Effector CD4-positive, alpha-beta T cell (primary cell): ENCODE measurements at regions not wholly inside any gene's neighbourhood (a gene's known extent, or its start where the extent isn't known, plus 50 kb on each side); places are given as distances from the start of the nearest gene placed in this dataset.

ENCODE experiments used
- DNase-seq: peaks from one replicate; pipeline ENCODE4 v3.0.0-alpha.2; 2020

DNA sequence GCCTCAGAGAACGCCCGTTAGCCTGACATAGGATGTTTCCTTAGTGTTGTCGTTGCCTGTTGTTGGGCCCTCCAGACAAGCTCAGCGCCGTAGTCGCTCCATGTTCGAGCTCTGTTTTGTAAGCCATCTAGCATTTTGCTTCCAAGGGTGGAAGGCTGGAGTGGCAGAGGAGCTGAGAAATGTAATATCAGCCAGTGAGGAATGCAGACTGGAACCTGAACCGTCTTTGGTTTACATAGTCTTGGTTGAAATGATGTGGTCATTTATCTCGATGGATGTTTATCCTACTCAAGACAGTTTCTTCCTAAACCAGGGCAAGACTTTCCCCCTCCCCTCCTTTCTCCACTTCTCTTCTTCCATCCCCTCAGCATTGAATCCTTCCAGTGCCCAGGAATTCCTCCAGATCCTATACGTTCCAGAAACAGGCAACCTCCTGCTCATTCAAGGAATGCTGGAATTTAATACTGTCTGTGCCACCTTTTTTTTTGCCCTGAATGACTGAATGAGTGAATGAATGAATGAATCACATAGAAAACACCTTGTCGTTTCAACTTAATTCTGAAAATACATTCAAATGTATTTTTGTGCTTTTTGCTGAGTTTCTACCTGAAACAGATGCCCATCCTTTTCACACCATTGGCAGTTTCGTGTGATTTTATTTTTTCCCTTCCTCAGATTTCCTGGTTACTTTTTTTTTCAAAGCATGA lies 109.5 kb upstream of the MBNL2 start:
- DNase-seq: no peak

DNA sequence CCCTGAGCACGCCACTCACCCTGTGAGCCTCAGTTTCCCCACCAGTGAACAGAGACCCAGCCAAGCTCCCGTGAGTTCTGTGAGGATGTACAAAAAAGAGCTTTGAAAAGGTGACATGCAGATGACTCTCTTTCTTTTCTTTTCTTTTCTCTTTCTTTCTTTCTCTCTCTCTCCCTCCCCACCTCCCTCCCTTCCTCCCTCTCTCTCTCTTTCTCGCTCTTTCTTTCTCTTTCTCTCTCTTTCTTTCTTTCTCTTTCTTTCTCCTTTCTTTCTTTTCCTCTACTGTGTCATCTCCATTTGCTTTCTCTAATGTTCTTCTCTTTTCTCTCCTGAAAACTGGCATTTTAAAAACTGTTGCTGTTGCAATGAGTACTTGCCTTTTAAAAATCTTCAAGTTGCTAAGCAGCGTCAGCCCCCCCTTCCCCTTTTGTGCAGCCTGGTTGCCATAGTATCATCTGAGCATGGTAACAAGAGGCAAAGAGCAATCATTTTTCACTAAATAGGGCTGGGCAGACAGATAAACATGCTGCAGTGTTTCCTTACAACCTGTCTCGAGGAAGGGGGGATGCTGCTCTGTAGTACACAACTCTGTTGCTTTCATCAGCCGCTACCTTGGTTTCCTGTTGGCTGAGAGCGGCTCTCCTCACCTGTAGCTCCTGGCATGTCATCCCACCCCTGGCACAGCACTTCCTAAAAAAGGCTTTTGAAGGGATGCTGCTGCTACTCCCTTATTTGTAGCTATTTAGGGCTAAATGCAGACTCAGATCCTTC lies 108.7 kb upstream of the MBNL2 start:
- no peak for DNase-seq

DNA sequence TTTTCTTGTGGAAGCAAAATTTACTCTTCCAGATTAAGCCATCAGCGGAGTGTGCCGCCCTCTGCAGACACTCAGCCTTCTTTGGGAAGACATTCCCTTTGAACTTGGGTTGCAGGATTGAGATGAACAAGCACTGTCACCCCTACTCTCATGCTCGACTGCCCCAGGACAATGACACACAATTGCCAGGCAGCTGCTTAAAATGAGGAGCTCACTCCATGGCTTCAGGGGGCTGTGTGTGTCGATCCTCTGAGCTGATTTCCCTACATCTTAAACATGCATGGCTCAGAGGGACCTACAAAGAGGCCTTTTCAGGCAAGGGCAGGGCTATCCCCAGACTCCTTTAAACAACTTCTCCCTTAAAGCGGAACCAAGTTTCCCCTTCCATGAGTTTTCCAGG lies 107.5 kb upstream of the MBNL2 start:
- DNase-seq: no peak

DNA sequence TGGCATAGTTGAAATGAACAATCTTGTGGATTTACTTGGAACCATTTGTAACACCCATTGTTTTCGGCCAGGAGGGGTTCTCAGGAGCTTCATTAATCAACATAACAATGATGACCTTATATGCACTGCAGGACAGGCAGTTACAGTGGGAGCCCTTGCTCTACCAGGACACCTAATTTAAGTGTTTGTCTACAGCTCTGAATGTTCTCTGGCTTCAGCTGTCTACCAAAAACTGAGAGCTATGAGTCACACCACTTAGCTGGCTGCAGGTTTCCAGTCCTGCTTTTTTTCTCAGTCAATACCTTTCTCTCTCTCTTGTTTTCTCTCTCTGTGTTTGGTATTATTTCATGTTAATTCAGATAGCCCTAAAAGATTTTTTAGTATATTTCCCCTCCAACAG lies 105.4 kb upstream of the MBNL2 start:
- no peak for DNase-seq

DNA sequence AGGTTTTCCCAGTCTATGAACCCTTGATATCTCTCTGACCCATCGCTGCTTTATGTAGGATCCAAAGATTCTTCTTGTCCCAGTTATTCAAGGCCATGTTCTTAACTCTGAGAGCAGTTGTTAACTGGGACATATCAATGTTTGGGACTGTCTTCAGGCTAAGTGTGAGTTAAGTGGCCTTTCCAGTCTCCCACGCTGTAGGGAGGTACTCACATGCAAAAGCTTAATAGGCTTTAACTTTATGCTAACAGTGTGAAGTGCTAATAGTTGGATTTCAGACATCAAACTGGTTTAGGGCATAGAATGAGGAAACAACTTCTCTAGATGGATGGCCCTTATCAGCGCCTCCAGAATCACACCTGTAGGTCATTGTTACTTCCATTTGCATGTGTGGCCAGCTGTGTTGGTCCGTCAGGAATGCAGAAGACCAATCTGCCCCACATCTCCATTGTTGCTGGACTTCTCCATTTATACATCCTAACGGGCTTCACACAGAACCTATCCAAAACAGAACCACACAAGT lies 104.7 kb upstream of the MBNL2 start:
- no peak for DNase-seq

DNA sequence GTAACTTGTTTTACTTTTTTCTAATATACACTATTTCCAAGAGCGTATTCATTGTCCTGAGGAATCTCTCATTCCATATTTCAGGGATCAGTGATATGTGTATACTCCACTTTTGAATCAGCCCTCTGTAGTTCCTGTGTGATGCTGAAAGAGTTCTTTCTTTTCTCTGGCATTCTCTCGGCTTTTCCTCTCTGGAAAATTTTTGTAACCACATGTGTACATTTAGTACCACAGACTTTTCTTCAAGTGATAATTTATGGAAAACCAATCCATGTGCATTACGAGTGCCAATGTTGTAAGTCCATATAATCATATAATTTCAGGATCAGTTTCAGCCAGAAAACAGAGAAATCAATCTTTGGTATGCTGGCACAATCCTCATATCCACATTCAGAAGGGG lies 102.2 kb upstream of the MBNL2 start:
- no peak for DNase-seq

DNA sequence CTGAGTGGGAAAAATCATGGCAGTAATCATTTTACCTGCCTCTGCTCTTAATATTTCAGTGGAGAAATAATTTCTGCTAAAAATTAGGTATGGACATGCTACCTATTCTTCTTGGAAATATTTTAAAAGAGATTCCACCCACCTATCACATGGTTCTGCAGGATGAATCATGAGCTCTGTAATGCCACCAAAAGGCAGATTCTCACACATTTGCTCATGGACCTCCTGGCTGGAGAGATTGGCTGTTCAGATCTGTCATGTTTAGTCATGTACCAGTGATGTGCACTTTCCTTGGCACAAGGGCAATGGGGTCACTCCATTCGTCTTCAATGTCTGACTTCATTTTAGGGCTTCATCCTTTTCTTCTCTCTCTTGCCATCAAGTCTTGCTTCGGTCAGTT lies 101.8 kb upstream of the MBNL2 start:
- no peak for DNase-seq

DNA sequence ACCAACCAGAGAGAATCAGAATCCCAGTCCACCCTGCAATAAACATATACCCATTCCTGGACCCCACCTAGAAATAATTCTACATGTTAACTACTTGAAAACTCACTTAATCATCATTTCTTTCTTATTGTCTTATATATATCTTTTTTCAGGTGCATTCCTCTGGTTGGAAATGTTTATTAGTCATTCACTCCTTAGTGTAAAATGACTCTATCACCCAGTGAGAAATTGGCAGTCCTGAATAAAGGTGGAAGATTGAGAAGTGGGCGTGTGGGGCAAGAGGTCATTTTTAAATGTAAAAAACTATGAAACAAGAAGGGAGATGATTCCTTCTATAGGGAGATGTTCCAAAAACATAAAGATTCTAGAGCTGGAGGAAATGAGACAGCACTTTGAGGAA lies 101.2 kb upstream of the MBNL2 start:
- no peak for DNase-seq

DNA sequence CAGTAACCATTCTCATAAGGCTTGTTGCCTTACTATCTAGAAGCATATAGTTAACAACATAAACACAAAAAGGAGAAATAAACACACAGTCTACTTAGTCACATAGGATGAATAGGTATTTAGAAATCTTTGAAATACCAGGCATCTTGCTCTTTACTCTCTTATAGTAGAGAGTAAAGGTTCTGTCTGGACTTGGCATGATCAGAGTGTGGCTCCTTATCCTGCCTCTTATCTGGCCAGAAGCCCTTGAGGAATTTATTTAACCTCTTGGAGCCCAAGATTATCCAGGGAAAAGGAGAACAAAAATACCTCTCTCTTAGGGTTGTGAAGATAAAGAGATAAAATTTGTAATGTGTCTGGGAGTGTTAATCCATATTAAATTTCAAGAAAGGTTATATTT lies 100.2 kb upstream of the MBNL2 start:
- no peak for DNase-seq

DNA sequence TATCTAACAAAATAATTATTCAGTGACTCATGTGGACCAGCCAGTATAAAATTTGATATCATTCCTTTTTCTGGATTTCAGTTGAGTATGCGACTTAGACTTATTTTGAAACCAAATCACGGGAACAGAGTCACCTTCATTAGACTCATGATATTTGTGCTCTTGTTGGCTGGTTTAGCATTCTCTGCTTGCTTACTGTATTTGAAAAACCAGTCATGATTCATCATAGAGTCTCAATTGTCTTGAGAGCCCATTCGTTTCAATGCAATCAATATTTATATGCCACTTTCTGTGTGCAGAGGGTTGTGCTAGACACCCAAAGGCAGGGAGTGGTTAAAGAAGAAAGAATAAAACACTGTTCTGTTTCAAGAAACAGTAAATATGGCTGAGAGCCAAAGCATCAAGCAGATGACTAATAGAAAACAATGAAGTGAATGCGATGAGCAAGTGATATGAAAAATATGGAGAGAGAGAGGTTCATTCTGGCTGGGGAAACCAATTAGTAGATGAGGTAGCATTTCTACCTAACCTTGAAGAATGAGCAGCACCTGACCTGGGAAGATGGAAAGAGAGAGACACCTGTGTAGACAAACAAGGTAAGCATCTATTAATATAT lies 99.6 kb upstream of the MBNL2 start:
- no peak for DNase-seq

DNA sequence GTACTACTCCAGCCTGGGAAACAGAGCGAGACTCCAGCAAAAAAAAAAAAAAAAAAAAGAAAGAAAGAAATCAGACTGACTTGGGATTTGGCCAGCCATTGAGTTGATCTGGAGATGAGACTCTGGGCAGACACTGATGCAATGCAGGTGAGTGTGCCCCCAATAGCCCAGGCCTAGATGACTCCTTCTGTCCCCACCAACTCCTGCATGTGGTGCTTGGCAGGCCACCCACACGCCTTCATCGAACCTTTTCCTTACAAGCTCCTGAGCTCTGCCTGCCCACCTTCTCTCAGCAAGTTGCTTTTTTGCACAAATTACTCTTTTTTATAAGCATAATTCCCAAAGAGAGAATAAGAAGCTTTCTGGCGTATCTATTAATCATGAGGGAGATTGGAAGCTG lies 97.9 kb upstream of the MBNL2 start:
- no peak for DNase-seq

DNA sequence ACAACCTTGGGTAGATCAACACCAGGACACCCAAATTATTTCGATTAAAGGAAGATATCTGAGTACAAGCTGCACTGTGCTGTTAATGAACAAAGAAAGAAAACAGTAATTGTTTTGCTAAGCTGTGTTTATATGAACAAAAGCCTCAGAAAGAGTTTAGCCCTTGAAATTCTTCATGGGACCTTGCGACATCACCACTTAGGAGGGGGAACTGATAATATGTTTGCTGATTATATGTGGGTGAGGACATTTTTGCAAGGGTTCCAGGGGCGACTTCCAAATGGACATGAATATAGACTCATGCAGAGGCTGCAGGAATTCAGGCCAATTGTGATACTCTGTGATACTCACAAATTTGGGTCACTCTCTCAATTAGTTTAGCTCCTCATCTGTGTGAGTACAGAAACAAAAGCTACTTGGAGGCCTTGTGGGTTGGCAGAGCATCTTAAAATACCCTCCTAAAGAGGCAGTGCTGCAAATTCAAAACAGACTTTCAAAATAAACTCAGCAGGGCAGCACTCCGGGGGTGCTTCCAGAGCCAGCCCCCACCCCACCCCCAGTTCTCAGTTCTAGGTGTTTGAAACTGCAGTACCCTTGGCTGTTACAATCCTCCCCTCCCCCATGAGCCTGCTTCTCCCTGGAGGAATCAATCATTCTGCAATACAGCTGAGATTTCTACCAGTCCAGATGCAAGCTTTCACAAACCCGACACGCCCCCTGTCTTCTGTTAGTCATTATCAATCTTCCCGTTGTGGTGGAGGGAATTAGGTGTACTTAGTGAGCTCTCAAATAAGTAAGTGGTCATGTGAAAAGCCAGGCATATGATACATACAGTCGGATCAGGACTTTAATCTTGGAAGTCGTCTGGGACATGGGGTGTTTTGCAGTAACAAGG lies 97.0 kb upstream of the MBNL2 start:
- DNase-seq: no peak

DNA sequence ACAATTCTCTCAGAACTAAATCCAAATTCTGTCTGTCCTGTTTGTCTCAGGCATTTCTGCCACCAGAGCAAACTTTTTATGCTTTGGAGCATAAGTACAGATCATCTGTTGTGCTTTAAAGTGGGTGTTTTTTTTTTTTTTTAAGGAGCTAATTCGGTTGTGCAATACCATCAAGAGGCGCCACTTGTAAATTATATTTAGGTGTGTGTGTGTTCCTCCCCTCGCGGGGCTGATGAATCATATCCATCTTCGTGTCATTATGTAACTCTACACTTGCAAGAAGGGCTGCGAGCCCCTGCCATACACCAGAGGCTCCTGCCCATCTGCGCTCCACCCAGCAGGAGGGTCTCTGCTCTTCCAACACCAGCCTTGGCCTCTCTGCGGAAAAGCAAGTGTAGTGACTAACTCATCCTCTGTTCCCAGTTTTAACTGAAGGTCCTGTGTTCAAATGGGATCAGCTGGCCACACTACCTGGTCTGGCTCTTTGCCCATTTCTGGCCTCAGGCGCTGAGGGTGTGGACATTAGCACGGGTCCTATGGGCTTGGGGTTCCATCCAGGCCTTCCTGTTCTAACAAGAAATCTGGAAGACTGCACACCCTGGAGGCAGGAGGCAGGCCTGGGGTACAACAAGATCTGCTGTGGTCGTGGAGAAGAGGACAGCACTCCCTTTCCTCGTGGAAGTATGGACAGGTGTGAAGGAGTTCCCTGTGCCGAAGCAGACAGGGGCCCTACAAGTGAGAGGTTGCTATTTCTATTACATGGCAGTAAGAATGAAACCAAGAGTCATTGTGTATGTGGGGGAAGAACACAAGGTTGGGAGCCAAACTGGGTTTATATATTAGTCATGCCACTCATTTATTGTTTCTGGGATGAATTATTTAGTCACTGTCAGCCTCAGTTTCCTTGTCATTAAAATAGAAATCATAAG lies 96.1 kb upstream of the MBNL2 start:
- no peak for DNase-seq

DNA sequence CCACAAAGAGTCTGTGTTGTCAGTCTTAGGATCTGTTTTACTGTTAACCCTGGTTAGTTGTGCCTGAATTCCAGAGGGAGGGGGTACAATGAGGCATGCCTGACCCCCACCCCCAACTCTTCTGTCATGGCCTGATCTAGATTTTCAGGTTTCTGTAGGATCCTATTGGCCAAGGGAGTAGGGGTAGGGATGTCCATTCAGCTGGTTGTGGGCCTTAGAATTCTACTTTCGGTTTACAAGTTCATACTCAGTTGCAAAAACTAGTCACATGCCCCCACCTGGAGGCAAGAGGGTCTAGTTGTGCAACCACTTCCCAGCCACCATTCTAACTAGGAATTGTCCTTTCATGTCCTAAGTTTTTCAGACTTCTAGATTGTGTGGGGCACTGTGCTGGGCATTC lies 94.3 kb upstream of the MBNL2 start:
- DNase-seq: no peak

DNA sequence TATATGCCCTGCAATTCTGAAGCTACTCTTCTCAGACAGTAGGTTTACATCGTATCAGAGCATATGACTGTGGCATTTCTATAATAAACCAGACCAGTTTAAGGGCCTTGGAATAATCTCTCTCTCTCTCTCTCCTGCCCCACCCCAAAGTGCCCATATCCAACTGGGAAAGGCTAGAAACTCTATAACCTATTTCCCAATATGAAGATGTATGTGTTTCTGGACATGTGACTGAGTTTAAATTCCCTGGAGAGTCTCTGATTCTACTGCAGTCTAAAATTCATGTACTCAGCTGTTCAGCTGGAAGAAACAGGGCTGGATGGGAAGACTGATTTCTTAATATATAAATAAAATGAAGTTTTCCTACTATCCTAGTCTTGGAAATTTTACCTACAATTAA lies 91.9 kb upstream of the MBNL2 start:
- no peak for DNase-seq

DNA sequence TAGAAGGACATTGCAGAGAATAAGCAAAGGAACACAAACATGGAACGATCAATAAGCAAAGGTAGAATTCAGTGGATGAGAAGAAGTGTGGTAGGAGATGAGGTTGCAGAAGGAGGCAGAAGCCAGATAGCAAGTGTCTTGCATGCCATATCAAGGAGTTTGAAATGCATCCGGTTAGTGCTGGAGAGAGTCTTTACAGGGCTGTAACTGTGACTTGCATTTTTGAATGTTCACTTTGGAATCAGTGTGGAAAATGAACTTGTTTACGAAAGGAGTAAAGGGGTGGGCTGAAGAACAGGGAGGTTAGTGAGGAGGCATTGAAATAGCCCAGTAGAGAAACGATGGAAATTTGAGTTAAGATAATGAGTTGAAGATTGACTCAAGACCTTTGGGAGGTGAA lies 90.7 kb upstream of the MBNL2 start:
- DNase-seq: no peak

DNA sequence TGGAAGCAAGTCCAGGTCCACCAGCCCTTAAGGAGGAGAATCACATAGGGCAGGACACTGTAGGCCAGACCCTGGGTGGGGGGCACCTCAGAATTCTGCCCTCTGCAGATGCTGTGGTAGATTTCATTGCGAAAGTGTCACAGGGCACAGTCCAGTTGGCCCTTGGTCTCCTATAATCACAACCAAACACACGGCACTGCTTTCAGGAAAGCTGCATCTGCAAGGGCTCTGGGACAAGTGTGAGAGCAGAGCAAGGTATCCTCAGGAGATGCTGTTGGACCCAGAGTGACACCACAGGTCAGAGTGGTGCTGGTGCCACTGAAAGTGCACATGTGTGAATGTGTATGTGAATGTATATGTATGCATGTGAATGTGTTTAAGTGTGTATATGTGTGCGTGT lies 88.6 kb upstream of the MBNL2 start:
- DNase-seq: no peak

DNA sequence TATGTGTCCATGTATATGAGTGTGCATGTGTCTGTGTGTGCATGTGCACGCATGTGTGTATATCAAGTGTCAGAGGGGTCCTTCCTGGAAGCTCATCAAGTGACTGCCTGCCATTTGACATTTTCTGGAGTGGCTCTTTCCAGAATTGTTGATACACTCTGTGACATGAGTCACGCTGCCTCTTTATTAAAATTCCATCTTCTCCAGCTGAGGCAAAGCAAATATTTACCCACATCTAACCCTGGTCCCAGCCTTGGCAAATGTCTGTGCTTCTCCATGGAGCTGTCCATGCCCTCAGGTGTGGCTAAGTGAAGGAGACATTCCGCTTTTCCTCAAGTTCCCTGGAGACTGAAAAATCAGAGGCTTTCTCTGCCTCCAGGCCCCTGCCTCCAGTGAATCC lies 88.2 kb upstream of the MBNL2 start:
- no peak for DNase-seq

DNA sequence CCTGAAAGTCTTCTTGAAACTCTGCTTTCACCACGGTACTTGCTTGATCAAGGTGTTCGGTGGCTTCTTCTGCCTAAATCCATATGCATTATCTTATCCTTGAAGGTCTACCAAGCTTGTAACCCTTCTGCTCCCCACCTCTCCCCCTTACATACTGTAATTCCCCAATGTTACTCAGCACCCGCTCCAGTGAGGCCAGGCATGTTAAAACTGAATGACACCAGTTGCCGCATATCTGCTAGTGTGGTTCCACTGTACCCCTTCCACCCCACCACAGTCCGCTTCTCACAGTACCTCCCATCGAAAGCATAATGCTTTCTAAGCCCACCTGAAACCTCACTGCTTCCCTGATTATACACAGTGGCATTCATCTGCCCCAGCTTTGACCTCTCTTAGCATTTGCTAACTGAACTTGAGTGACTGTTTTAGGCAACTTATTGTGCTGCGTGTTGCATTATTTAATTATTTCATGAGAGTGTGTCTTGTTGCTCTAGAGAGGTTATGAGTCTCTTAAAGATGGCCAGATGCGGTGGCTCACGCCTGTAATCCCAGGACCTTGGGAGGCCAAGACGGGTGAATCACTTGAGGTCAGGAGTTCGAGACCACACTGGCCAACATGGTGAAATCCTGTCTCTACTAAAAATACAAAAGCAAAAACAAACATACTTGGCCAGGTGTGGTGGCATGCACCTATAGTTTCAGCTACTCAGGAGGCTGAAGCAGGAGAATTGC lies 87.6 kb upstream of the MBNL2 start:
- DNase-seq: no peak

DNA sequence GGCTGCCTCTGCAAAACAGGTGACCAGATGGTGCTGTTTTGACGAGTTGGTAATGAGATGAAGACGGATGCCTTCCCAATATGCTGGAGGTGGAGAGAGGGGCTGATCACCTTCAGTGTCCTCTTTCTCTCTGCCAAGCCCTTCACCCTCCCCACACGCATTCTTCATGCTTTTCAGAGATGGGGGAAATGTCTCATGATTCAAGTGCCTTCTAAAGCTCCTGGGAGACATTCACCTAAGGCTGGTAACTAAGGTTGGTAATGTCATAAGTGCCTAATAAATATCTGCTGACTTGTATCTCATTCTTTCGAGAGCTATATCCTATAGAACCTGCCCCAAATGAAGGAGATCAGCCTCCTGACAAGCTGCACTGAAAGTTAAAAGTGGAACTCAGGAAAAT lies 86.2 kb upstream of the MBNL2 start:
- DNase-seq: no peak

DNA sequence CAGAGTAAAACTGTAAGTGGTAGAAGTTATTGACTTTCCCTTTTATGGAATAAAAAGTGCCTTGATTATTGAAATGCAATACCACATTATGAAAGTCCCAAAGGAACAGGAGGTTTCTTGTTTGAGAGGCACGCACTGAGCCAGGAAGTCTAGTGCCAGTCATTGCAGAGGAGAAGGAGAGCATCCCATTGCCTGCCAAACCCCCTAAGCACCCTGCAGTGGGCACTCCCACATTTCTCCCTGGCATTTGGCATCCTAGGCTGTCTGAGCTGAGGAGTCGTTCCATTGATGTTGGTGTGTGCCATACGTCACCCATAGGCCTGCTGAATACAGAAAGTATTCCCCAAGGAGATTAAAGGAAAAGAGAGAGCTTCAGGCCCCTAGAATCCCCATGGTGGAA lies 85.7 kb upstream of the MBNL2 start:
- DNase-seq: no peak
